Caco-2 (cell line): ENCODE measurements at regions not wholly inside any gene's neighbourhood (a gene's known extent, or its start where the extent isn't known, plus 50 kb on each side); places are given as distances from the start of the nearest gene placed in this dataset.
A peak's percentile ranks its signal among the peaks of the same experiment; 100 is the strongest.

Experiments
- BruUV-seq: library from RNA; stranded (reverse); fragments of 400-500 nt; replicated peaks from 2 replicates; lab custom pipeline; 2021; lab: Mats Ljungman, UMichigan
- CTCF ChIA-PET: fragments of 300-600 bp; sonication (Branson Sonifier 250); formaldehyde crosslinking; loops from one replicate; lab custom pipeline; 2022; ENCODE audit warnings: antibody characterized with exemption; lab: Charles Lee
- POLR2A ChIA-PET: fragments of 300-600 bp; sonication (Branson Sonifier 250); formaldehyde crosslinking; loops from one replicate; lab custom pipeline; 2022; ENCODE audit warnings: antibody characterized with exemption; lab: Charles Lee
- DNase-seq, 2 experiments: peaks; one replicate each; pipeline versions ENCODE4 v3.0.0 to v3.0.0-alpha.2; 2020 to 2022
- H3K27me3 ChIP-seq: replicated peaks from 2 replicates; pipeline ENCODE4 v1.6.0; 2011; ENCODE audit warnings: low read length; ENCODE audit not compliant: control insufficient read depth, insufficient read depth
- H3K36me3 ChIP-seq: 2 replicates; pipeline ENCODE4 v1.5.1; 2011; ENCODE audit warnings: low read length; ENCODE audit not compliant: control insufficient read depth, insufficient read depth
- H3K4me1 ChIP-seq: fragments of 250-450 bp; sonication (Bioruptor Pico); 2 replicates; pipeline ENCODE4 v1.5.1; 2020; ENCODE audit warnings: mild to moderate bottlenecking
- H3K4me3 ChIP-seq: 2 replicates; pipeline ENCODE4 v1.5.1; 2011; ENCODE audit warnings: low read depth, mild to moderate bottlenecking, control low read depth, low read length
- H3K9me3 ChIP-seq: fragments of 250-450 bp; sonication (Bioruptor Pico); 2 replicates; pipeline ENCODE4 v1.5.1; 2020; ENCODE audit warnings: mild to moderate bottlenecking, moderate library complexity
- H3K27ac Mint-ChIP-seq: one replicate; pipeline ENCODE4 v1.8.0; 2022; ENCODE audit warnings: mixed read lengths; ENCODE audit not compliant: unreplicated experiment
- H3K27me3 Mint-ChIP-seq: one replicate; pipeline ENCODE4 v1.8.0; 2022; ENCODE audit warnings: mixed read lengths; ENCODE audit not compliant: insufficient read depth, unreplicated experiment
- H3K36me3 Mint-ChIP-seq: one replicate; pipeline ENCODE4 v1.8.0; 2022; ENCODE audit warnings: mild to moderate bottlenecking, mixed read lengths; ENCODE audit not compliant: insufficient read depth, unreplicated experiment
- H3K4me1 Mint-ChIP-seq: one replicate; pipeline ENCODE4 v1.8.0; 2022; ENCODE audit warnings: low read depth, mixed read lengths; ENCODE audit not compliant: unreplicated experiment
- H3K4me3 Mint-ChIP-seq: one replicate; pipeline ENCODE4 v1.8.0; 2022; ENCODE audit warnings: mild to moderate bottlenecking, moderate library complexity, mixed read lengths; ENCODE audit not compliant: unreplicated experiment
- H3K9me3 Mint-ChIP-seq: one replicate; pipeline ENCODE4 v1.8.0; 2022; ENCODE audit warnings: mixed read lengths; ENCODE audit not compliant: unreplicated experiment
- intact Hi-C: fragments of 100-400 bp; cut with micrococcal nuclease; formaldehyde crosslinking; loops from one replicate; pipeline ENCODE4 v1.10.0; 2022; ENCODE audit not compliant: unreplicated experiment
- TF ChIP-seq, protein P1 (sequence below), 2 experiments: fragments of 200-600 bp in 1 of 2; IDR thresholded peaks; 1 replicate in 1 of 2; 2 replicates in 1 of 2; pipeline versions ENCODE4 v1.5.1 to v1.8.0; 2011 to 2022; ENCODE audit warnings: antibody characterized with exemption in 1 of 2, control low read depth in 1 of 2, inconsistent platforms in 1 of 2, low read depth in 1 of 2, low read length in 1 of 2, mild to moderate bottlenecking in 1 of 2, moderate library complexity in 1 of 2; ENCODE audit not compliant: insufficient read depth in 1 of 2, severe bottlenecking in 1 of 2, unreplicated experiment in 1 of 2

DNA sequence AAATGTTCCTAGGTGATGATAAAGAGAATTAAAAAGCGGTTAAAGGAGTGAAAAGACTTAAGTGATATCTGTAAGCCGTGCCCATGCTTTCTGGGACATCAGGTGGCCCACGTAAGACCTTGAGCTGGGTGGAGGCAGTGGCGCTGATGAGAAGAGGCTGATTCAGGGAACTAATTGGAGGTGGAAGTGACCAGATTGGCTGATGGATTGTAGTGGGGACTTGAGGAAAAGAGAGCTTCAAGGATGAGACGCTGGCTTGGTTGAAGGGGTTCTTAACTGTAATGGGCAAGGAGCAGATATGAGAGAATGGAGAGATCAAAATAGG lies 69.1 kb upstream of the EP300 start:
- Histone ChIP-seq H3K4me1 (peaks cover 4% of the 10 kb centered on the region; the same call in 1 of the 2 replicates), H3K9me3 (no peaks in the 10 kb centered on the region), H3K27me3 (no peaks in the 10 kb centered on the region; the same call in 1 of the 2 replicates), H3K36me3 (no peaks in the 10 kb centered on the region), H3K4me3 (peak overlapping the region; percentile 81; the same call in 1 of the 2 replicates)
- Mint-ChIP-seq H3K4me3 (peak overlapping the region; percentile 99), H3K27ac (peak overlapping the region; percentile 100), H3K27me3 (no peaks in the 10 kb centered on the region), H3K36me3 (peaks cover 25% of the 10 kb centered on the region), H3K4me1 (peaks cover 13% of the 10 kb centered on the region), H3K9me3 (no peaks in the 10 kb centered on the region)
- DNase-seq, result no peak
- intact Hi-C loops, result no loop called here
- ChIA-PET CTCF (interaction anchor here (0.7 kb wide), 1 partner anchor 29 kb away, joined by 3 read pairs; no protein-coding TSS in a partner anchor), POLR2A (interaction anchor here (0.6 to 3.4 kb wide), 6 partner anchors 20 to 72 kb away, joined by 3 to 45 read pairs (median 6); partner anchors contain the start of gene RBX1)
- TF ChIP-seq, protein P1, sequence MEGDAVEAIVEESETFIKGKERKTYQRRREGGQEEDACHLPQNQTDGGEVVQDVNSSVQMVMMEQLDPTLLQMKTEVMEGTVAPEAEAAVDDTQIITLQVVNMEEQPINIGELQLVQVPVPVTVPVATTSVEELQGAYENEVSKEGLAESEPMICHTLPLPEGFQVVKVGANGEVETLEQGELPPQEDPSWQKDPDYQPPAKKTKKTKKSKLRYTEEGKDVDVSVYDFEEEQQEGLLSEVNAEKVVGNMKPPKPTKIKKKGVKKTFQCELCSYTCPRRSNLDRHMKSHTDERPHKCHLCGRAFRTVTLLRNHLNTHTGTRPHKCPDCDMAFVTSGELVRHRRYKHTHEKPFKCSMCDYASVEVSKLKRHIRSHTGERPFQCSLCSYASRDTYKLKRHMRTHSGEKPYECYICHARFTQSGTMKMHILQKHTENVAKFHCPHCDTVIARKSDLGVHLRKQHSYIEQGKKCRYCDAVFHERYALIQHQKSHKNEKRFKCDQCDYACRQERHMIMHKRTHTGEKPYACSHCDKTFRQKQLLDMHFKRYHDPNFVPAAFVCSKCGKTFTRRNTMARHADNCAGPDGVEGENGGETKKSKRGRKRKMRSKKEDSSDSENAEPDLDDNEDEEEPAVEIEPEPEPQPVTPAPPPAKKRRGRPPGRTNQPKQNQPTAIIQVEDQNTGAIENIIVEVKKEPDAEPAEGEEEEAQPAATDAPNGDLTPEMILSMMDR (IDR thresholded peaks at IDR 0.05; ENCODE audit: insufficient read depth in 1 of 2, low read depth in 1 of 2, low read length in 1 of 2, severe bottlenecking in 1 of 2, unreplicated experiment in 1 of 2), result no peak
- BruUV-seq, result no TSS peak

DNA sequence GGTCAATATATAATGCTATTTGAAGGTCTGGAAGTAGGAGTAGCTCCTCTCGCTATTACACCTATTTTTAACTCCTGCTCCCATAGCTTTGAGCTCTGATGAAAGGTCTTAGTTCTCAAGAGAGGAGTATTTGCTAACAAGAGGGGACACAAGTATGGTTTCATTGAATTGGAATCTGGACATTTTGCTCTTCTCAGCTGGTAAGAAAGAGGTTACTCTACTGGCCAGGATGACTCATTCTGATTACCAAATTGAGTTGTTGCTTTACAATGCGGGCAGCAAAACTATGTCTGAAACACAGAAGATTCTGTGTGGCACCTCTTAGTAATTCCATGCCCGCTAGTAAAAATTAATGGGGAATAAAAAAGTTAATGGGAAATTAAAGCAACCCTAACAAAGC lies 63.6 kb upstream of the EP300 start:
- no peaks in the 10 kb centered on the region for H3K4me1 ChIP-seq
- H3K36me3 ChIP-seq, result no peaks in the 10 kb centered on the region
- ChIA-PET CTCF (no interaction called here), POLR2A (no interaction called here)
- intact Hi-C loops, result no loop called here
- TF ChIP-seq, protein P1 (IDR thresholded peaks at IDR 0.05; ENCODE audit: insufficient read depth in 1 of 2, low read depth in 1 of 2, low read length in 1 of 2, severe bottlenecking in 1 of 2, unreplicated experiment in 1 of 2), result no peak
- H3K4me1 Mint-ChIP-seq, result no peaks in the 10 kb centered on the region
- no peak for DNase-seq
- no peaks in the 10 kb centered on the region for H3K9me3 ChIP-seq
- no peaks in the 10 kb centered on the region for H3K36me3 Mint-ChIP-seq
- no peak overlapping the region for H3K4me3 Mint-ChIP-seq
- H3K27ac Mint-ChIP-seq, result no peak overlapping the region
- no TSS peak for BruUV-seq
- no peaks in the 10 kb centered on the region for H3K9me3 Mint-ChIP-seq
- H3K27me3 ChIP-seq, result no peaks in the 10 kb centered on the region; the same call in 1 of the 2 replicates
- H3K4me3 ChIP-seq, result no peak overlapping the region
- H3K27me3 Mint-ChIP-seq, result no peaks in the 10 kb centered on the region

DNA sequence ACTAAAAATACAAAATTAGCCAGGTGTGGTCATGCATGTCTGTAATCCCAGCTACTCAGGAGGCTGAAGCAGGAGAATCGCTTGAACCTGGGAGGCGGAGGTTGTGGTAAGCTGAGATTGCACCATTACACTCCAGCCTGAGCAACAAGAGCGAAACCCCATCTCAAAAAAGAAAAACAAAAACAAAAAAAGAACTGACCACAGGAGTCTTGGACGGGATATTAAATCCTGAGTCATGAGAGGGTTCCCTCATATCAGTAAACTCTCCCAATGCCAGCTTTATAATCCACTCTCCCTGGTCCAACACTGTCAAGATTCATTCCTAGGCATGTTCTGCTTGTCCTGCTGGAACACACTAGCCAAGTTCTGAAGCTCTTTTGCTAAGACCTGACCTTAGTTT lies 61.5 kb upstream of the EP300 start:
- Histone ChIP-seq H3K27me3 (no peaks in the 10 kb centered on the region; the same call in 1 of the 2 replicates), H3K4me1 (no peaks in the 10 kb centered on the region), H3K9me3 (no peaks in the 10 kb centered on the region), H3K36me3 (no peaks in the 10 kb centered on the region), H3K4me3 (no peak overlapping the region)
- no peak overlapping the region for H3K27ac Mint-ChIP-seq
- BruUV-seq, result no TSS peak
- H3K9me3 Mint-ChIP-seq, result no peaks in the 10 kb centered on the region
- no peaks in the 10 kb centered on the region for H3K27me3 Mint-ChIP-seq
- TF ChIP-seq, protein P1 (IDR thresholded peaks at IDR 0.05; ENCODE audit: insufficient read depth in 1 of 2, low read depth in 1 of 2, low read length in 1 of 2, severe bottlenecking in 1 of 2, unreplicated experiment in 1 of 2), result no peak
- DNase-seq, result no peak
- H3K4me3 Mint-ChIP-seq, result no peak overlapping the region
- ChIA-PET CTCF (no interaction called here), POLR2A (interaction anchor here (0.7 kb wide), 1 partner anchor 114 kb away, joined by 3 read pairs; no protein-coding TSS in a partner anchor)
- no peaks in the 10 kb centered on the region for H3K4me1 Mint-ChIP-seq
- no peaks in the 10 kb centered on the region for H3K36me3 Mint-ChIP-seq
- intact Hi-C loops, result no loop called here
